GM23248 (cell line): ENCODE measurements at regions not wholly inside any gene's neighbourhood (a gene's known extent, or its start where the extent isn't known, plus 50 kb on each side); places are given as distances from the start of the nearest gene placed in this dataset.

Experiments used
- EZH2 ChIP-seq: fragments of 200-600 bp; sonication (generic); IDR thresholded peaks from 2 replicates; pipeline ENCODE4 v1.6.1; 2018; ENCODE audit warnings: antibody characterized with exemption, mild to moderate bottlenecking; ENCODE audit not compliant: insufficient read depth, poor library complexity, severe bottlenecking
- EZH2phosphoT487 ChIP-seq: fragments of 200-600 bp; sonication (generic); IDR thresholded peaks from 2 replicates; pipeline ENCODE4 v1.6.1; 2018; ENCODE audit warnings: antibody characterized with exemption, moderate library complexity, mild to moderate bottlenecking, low read depth; ENCODE audit not compliant: insufficient read depth

GRCh38 chr6:25222006-25222678 is 57.0 kb upstream of the CARMIL1 start:
- TF ChIP-seq EZH2 (no peak), EZH2phosphoT487 (no peak)
